Activated T-helper 2 cell treated with anti-CD3 and anti-CD28 coated beads, Interferon-gamma antibody, Interleukin-2, Interleukin-4, amounts not matched to agents 10 μg/mL and 5 μg/mL and 100 μg/mL, durations not matched to agents 14 hours and 24 hours and 36 hours (primary cell): ENCODE measurements at regions not wholly inside any gene's neighbourhood (a gene's known extent, or its start where the extent isn't known, plus 50 kb on each side); places are given as distances from the start of the nearest gene placed in this dataset.

ENCODE experiments used
- DNase-seq: peaks from one replicate; pipeline ENCODE4 v3.0.0; 2021; ENCODE audit warnings: low spot score
- H3K27ac Mint-ChIP-seq: one replicate; pipeline ENCODE4 v1.8.0; 2021; ENCODE audit warnings: mixed read lengths
- H3K27me3 Mint-ChIP-seq: one replicate; pipeline ENCODE4 v1.8.0; 2021; ENCODE audit warnings: low read depth, mixed read lengths
- H3K36me3 Mint-ChIP-seq: one replicate; pipeline ENCODE4 v1.8.0; 2021; ENCODE audit warnings: low read depth, mixed read lengths
- H3K4me1 Mint-ChIP-seq: one replicate; pipeline ENCODE4 v1.8.0; 2021; ENCODE audit warnings: low read depth, mixed read lengths
- H3K4me3 Mint-ChIP-seq: one replicate; pipeline ENCODE4 v1.8.0; 2021; ENCODE audit warnings: low read depth, mild to moderate bottlenecking, moderate library complexity, mixed read lengths
- H3K9me3 Mint-ChIP-seq: one replicate; pipeline ENCODE4 v1.8.0; 2021; ENCODE audit warnings: mixed read lengths
- intact Hi-C: fragments of 100-400 bp; cut with micrococcal nuclease; formaldehyde crosslinking; loops from one replicate; pipeline ENCODE4 v1.15.1; 2023

- intact Hi-C loops: no loop called here
- H3K36me3 Mint-ChIP-seq: no peaks in the 10 kb centered on the region
- H3K4me1 Mint-ChIP-seq: peaks cover 6% of the 10 kb centered on the region
- no peaks in the 10 kb centered on the region for H3K9me3 Mint-ChIP-seq
- no peak overlapping the region for H3K27ac Mint-ChIP-seq
- no peaks in the 10 kb centered on the region for H3K27me3 Mint-ChIP-seq
- DNase-seq: no peak
- no peak overlapping the region for H3K4me3 Mint-ChIP-seq
Observed at GRCh38 chr17:17421346-17422216, 55.2 kb upstream of the MED9 start.

- Mint-ChIP-seq H3K4me1 (no peaks in the 10 kb centered on the region), H3K27ac (no peak overlapping the region), H3K27me3 (no peaks in the 10 kb centered on the region), H3K4me3 (no peak overlapping the region), H3K9me3 (no peaks in the 10 kb centered on the region), H3K36me3 (no peaks in the 10 kb centered on the region)
- no peak for DNase-seq
- intact Hi-C loops: no loop called here
Observed at GRCh38 chr17:17422217-17422610, 54.6 kb upstream of the MED9 start.

DNA sequence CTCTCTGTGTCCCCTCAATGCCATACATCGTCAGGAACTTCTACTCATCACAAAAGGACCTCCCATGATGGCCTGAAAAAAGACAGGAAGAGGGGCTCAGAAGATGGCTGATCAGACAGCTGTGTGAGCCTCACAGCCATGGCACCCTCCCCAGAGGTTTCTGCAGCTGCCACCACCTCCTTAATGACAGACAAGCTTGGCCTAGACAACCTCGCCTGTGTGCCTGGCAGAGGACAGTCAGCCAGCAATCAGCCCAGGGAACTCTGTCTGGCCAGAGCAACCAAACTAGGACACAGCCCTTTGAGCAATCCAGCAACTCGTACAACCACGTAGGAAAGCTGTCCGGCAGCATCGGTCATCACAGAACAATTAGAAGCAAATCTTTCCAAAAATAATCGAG, 54.2 kb upstream of the MED9 start:
- Mint-ChIP-seq H3K4me1 (no peaks in the 10 kb centered on the region), H3K27ac (no peak overlapping the region), H3K36me3 (no peaks in the 10 kb centered on the region), H3K27me3 (no peaks in the 10 kb centered on the region), H3K4me3 (no peak overlapping the region), H3K9me3 (no peaks in the 10 kb centered on the region)
- DNase-seq: no peak
- intact Hi-C loops: no loop called here

DNA sequence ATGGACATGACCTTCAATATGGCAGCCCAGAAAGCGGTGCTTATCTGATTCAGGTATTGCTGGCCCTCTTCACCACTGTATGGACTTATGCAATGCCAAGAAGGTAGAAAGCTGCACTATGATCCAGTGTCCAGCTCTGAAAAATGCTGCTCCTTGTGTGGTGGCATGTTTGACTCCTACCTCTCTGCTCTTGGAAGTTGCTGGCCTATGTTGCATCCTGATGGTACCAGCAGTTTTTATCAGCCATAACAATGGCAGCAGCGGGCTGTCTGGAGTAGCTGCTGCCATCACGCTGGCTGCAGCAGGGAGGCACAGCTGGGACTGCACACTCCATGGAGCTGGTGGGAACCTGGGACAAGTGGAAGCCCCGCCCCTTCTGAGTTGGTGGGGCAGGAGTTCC, 53.1 kb upstream of the MED9 start:
- intact Hi-C loops: no loop called here
- Mint-ChIP-seq H3K36me3 (no peaks in the 10 kb centered on the region), H3K4me3 (no peak overlapping the region), H3K27ac (no peak overlapping the region), H3K9me3 (no peaks in the 10 kb centered on the region), H3K27me3 (peaks cover 3% of the 10 kb centered on the region), H3K4me1 (no peaks in the 10 kb centered on the region)
- no peak for DNase-seq

DNA sequence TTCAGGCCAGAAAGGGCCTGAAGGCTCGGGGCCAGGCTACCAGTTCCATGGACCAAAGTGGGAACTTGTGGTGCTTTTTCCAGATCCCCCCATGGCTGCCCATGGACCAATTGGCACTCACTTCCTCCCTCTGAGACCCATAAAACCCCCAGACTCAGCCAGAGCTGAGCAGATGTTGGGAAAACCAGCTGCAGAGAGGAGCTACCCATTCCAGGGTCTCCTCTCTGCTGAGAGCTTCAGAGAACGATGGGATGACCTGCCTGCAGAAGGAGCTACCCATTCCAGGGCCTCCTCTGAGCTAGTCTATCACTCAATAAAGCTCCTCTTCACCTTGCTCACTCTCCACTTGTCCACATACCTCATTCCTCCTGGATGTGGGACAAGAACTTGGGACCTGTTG, 52.2 kb upstream of the MED9 start:
- no peak overlapping the region for H3K27ac Mint-ChIP-seq
- no peak overlapping the region for H3K4me3 Mint-ChIP-seq
- H3K27me3 Mint-ChIP-seq: peaks cover 6% of the 10 kb centered on the region
- DNase-seq: no peak
- H3K9me3 Mint-ChIP-seq: no peaks in the 10 kb centered on the region
- H3K36me3 Mint-ChIP-seq: no peaks in the 10 kb centered on the region
- intact Hi-C loops: no loop called here
- no peaks in the 10 kb centered on the region for H3K4me1 Mint-ChIP-seq

- H3K27ac Mint-ChIP-seq: no peak overlapping the region
- DNase-seq: no peak
- no peaks in the 10 kb centered on the region for H3K9me3 Mint-ChIP-seq
- no peaks in the 10 kb centered on the region for H3K36me3 Mint-ChIP-seq
- peaks cover 11% of the 10 kb centered on the region for H3K27me3 Mint-ChIP-seq
- H3K4me1 Mint-ChIP-seq: no peaks in the 10 kb centered on the region
- H3K4me3 Mint-ChIP-seq: no peak overlapping the region
- intact Hi-C loops: no loop called here
Observed at GRCh38 chr17:17425005-17425404, 51.8 kb upstream of the MED9 start.

DNA sequence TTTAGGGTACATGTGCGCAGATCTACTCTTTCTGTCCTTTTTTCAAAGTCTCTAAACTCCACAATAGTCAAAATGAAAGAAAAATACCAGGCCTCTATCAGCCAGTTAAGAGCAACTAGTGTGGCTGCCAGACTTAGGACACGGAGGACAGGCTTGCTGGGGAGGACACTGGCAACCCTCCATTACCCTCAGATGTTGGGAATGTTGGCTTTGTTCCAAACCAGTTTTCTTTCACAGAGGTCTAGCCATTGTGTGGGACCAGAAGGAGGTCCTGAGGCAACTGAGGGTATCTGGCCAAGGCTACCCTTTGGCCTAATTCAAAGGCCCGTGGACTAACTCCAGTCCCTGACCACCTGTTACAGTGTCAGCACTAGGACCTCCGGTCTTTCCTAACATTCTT, 51.2 kb upstream of the MED9 start:
- intact Hi-C loops: no loop called here
- H3K27me3 Mint-ChIP-seq: peaks cover 12% of the 10 kb centered on the region
- DNase-seq: no peak
- H3K36me3 Mint-ChIP-seq: no peaks in the 10 kb centered on the region
- H3K9me3 Mint-ChIP-seq: no peaks in the 10 kb centered on the region
- no peaks in the 10 kb centered on the region for H3K4me1 Mint-ChIP-seq
- H3K27ac Mint-ChIP-seq: no peak overlapping the region
- H3K4me3 Mint-ChIP-seq: no peak overlapping the region

- Mint-ChIP-seq H3K4me1 (no peaks in the 10 kb centered on the region), H3K9me3 (no peaks in the 10 kb centered on the region), H3K27ac (no peak overlapping the region), H3K36me3 (no peaks in the 10 kb centered on the region), H3K4me3 (no peak overlapping the region), H3K27me3 (peaks cover 12% of the 10 kb centered on the region)
- DNase-seq: no peak
- intact Hi-C loops: no loop called here
Observed at GRCh38 chr17:17426184-17426583, 50.6 kb upstream of the MED9 start.
